SH-SY5Y (cell line): ENCODE measurements at regions not wholly inside any gene's neighbourhood (a gene's known extent, or its start where the extent isn't known, plus 50 kb on each side); places are given as distances from the start of the nearest gene placed in this dataset.

Source experiments
- GATA2 ChIP-seq: IDR thresholded peaks from 2 replicates; pipeline ENCODE4 v1.6.1; 2011; ENCODE audit warnings: mild to moderate bottlenecking, low read depth, low read length
- GATA3 ChIP-seq: IDR thresholded peaks from 2 replicates; pipeline ENCODE4 v1.6.1; 2011; ENCODE audit warnings: low read depth, mild to moderate bottlenecking, low read length, moderate library complexity

- TF ChIP-seq GATA2, result no peak
- no peak for TF ChIP-seq GATA3
Measured at GRCh38 chr3:17909714-17910113, 167.3 kb upstream of the TBC1D5 start.
